Activated gamma-delta T cell treated with Interleukin-2 at 50 U/mL for 16 hours (primary cell): ENCODE measurements at regions not wholly inside any gene's neighbourhood (a gene's known extent, or its start where the extent isn't known, plus 50 kb on each side); places are given as distances from the start of the nearest gene placed in this dataset.

Experiments
- DNase-seq: peaks from one replicate; pipeline ENCODE4 v3.0.0-alpha.2; 2020

DNA sequence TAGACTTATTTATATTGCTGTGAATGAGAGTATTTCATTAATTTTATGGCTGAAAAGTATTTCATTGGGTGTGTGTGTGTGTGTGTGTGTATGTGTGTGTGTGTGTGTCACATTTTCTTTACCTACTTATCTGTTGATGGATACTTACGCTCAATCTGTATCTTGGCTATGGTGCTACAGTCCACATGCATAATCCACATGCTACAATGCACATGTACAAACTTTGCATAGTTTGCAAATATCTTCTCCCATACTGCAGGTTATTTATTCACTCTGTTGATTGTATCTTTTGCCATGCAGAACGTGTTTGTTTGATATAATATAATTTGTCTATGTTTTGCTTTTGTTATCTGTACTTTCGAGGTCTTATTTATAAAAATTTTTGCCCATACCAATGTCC, 167.8 kb downstream of the RAB28 start:
- DNase-seq = no peak

DNA sequence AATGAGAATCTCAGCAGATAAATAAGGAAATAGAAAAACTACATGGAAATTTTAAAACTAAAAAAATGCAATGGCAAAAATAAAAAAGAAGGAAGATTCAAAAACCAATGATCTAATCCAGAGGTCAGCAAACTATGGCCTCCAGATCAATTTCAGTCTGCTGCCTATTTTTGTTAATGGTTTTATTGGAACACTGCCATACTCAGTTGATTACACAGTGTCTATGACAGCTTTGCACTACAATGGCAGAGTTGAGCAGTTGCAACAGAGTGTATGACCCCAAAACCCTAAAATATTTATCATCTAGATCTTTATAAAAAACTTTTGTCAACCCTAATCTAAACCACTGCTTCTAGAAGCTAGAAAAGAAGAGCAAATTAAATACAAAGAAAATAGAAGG, 170.3 kb downstream of the RAB28 start:
- DNase-seq = no peak

DNA sequence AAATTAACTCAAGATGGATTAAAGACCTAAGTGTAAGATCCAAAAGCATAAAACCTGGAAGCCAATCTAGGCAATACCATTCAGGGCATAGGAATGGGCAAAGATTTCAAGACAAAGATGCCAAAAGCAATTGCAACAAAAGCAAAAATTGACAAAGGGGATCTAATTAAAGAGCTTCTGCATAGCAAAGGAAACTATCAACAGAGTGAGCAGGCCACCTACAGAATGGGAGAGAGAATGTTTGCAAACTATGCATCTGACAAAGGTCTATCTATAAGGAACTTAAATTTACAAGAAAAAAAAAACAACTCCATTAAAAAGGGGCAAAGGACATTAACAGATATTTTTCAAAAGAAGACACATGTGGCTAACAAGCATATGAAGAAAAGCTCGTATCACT, 171.9 kb downstream of the RAB28 start:
- no peak for DNase-seq

DNA sequence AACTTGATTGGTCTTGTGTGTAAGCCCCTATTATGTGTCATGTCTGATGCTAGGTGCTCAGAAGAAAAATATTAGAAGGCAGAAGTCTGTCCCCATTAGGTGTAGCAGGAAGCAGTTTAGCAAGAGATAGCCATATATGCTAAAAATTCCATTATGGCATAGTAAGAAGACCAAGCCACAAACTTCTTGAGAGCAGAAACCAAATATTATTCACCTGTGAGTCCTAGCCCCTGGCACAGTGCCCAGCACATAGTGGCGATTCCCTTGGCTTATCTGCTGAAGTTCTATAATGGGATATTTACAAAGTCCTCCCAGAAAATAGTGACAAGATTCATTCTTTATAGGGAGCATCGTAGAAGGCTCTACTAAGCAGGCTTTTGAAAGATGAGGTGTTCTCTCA, 174.4 kb downstream of the RAB28 start:
- no peak for DNase-seq

DNA sequence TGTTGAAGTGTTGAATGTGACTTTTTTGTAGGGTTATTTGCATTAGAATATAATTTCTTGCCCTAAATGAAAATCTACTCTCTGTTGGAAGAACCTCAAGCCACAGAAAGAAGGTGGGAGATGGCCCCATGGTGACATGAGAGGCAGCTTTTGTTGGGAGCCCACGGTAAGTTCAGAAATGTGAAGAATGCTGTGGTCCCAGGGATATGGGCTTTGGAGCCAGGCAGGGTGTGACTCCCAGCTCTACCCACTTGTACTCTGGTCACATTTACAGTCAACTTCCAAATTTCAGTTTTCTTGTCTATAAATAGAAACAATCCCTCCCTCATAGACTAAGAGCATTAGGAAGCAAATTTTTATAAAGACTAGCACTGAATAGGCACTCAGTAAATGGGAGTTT, 177.8 kb downstream of the RAB28 start:
- no peak for DNase-seq

DNA sequence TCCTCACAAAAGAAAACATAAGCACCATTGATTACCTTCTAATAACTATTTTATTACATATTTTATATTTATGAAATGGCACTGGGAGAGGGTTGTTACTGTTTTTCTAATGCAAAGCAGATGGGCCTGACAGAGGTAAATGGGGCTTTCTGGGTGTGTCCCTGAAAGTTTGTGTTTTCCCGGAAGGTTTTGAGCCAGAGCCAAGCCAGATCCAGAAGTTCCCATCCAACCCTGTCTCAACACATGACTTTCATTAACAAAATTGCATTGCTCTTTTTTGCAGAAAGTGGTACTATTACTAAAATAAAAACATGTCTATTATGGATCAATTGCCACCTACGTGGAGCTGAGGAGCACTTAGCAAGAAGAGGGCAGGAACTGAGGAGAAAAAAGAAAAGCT, 181.3 kb downstream of the RAB28 start:
- no peak for DNase-seq

DNA sequence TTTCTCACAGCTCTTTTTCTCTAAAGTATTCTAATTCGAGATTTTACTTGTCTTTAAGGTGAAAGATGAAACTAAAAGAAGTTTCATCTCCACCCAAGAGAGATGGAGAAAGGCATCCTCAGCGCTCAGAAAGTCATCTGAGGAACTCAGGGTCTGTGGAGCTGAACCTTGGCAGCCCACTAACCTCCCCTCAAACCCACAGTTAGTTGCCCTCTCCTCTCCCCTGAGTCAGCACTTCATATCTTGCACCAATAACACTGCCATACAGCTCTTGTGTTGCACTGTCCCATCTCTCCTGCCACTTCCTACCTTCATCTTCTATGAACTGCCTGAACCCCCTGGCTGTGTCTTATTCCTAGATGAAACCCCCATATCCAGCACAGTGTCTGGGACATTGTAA, 184.8 kb downstream of the RAB28 start:
- DNase-seq = no peak

DNA sequence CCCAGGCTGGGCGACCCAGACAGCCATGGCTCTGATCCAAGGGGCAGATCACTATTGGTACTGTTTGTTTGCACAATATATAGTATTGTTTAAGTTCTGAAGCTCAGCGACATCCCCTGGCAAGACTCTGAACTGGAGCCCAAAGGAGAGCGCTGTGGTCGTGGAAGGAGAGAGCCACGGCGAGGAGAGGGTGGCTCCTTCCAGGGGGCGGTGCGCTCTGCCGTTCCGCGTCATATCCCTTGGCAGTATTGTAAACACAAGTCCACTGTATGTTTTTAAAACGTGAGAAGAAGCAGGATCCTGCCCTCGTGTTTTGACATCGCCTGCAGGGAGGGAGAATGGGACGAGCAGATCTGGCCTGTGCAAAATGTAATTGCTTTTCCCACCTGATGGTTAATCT, 185.5 kb downstream of the RAB28 start:
- no peak for DNase-seq

DNA sequence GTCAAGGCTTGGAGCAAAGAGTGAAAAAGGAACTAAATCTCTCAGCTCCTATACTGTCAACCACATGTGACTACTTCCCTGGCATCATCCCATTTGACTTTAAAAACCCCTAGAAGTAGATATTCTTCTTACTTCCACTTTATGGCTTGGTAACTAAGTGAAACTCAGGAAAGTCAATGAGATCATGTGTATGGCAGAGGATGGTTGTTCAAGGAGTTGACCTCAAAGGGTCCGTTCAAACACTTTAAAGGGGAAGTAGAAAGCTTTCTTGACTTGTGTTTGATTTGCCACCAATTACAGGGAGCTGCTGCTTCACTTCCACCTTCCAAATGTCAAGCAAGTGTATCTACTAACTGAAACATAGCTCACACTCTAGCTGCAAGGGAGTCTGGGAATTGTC, 187.2 kb downstream of the RAB28 start:
- DNase-seq = no peak

DNA sequence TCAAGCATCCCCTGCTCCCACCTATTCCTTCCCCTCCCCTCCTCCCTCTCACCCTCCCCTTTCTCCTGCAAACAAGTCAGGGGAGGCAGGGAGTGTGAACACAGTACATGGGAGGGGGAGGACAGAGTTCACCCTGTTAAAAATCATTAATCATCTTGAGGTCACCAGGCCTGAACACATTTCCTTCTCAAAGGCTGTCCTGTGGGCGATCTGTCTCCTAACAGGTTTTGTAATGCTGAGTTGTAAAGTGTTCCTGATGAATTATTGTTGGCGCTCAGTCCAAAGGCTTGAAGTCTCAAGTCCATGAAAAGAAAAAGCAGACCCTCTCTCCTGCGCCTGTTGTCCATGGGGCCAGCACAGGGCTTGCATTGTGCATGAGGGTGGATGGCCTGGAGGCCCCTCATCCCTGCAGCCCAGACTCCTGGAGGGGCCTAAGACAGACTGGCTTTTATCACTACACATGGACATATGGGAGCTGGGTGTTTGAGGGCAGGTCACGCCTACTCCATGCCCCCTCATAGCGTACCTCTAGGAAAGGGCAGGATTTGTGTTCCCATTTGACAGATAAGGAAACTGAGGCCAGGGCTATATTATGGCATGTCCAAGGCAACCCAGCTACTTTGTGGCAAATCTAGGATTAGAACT, 189.1 kb downstream of the RAB28 start:
- no peak for DNase-seq

DNA sequence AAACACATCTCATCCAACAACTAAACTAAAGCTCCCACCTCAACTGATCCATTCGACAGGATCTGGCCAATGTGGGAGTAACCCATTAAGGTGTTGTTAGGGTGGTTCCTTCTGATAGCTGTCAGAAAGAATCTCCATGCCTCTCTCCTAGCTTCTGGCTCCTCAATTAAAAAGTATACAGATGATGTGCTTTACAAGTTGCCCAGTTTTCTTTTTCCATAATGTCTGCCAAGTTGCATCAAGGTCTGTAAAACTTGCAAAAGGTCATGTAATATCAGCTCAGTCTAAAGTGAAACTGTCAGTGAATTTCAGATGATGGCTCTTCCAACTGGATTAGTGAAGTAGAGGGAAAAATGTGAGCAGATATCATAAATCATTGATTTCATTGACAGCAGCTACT, 191.8 kb downstream of the RAB28 start:
- DNase-seq = no peak

DNA sequence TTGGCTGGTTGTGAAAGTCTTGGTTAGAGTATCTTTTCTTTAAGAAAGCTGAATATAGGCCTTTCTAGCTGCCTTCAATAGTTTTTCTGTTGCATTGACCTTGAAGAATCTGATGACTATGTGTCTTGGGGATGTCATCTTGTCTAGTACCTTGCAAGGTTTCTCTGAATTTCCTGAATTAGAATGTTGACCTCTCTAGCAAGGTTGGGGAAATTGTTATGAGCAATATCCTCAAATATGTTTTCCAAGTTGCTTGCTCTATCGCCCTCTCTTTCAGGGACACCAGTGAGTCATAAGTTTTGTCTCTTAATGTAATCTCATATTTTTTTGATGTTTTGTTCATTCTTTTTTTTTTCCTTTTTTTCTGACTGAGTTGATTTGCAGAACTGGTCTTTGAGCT, 194.7 kb downstream of the RAB28 start:
- no peak for DNase-seq

DNA sequence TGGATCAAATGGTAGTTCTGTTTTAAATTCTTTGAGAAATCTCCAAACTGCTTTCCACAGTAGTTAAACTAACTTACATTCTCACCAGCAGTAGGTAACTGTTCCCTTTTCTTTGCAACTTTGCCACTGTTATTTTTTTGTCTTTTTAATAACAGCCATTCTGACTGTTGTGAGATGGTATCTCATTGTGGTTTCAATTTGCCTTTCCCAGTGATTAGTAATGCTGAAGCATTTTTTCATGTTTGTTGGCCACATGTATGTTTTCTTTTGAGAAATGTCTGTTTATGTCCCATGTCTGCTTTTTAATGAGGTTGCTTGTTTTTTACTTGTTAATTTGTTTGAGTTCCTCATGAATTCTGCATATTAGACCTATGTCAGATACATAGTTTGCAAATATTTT, 198.8 kb downstream of the RAB28 start:
- no peak for DNase-seq

DNA sequence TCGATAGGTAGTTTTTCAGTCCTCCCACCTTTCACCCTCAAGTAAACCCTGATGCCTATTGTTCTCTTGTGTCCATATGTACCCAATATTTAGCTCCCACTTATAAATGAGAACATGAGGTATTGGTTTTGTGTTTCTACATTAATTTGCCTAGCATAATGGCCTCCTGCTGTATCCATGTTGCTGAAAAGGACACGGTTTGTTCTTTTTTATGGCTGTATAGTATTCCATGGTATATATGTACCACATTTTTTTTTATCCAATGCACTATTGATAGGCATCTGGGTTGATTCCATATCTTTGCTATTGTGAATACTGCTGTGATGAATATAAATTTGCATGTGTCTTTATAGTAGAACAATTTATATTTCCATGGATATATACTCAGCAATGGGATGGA, 199.2 kb downstream of the RAB28 start:
- no peak for DNase-seq

DNA sequence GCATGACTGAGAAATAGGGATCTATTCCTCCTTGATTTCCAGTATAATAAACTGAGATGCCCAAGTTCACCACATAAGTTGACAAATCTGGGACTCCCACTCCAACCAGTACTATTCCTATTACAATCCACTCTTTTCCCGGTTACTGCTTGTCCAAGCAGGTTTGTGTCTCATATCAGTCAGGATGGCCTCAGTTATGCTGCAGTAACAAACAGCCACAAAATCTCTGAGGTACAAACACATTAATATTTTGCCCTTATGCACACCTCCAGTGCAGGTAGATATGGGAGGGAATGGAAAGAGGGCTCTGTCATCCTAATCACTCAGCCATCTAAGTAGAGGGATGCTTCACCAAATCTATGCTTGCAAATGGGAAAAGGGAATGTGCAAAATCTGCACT, 207.8 kb downstream of the RAB28 start:
- DNase-seq = no peak

DNA sequence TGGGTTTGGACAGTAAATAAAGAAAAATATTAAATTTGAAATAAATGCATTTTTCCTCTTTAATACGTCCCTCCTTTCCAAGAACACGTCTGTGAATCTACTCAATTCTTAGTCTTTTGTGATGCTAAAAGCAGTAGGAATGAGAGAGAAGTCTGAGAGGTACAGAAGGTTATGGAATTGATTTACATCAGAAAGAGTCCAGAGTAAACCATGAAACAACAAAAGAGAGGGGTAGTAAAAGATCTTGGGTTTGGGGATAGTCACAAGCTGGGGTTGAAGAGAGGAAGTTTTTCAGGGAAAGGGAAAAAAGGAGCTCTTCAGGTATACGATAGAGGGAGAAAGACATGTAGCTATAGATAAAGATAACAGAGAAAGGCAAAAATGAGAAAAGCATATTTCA, 215.4 kb downstream of the RAB28 start:
- no peak for DNase-seq

DNA sequence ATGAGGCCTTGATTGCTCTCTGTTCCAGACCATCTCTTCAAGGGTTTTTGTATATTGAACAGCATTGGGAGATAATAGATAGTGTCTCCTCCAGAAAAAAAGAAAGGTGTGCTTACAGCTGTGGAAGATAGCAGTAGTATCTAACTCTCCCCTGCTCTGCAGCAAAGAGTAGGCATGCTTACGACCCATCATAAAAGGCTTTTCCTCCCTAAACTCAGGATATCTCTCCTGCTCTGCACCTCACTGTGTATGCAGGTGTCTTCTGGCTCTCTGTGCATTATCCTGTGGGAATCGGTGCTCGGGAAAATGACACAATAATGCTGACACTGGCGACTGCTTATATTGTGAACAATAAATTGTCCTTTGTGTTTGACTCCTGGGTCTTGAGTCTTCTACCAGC, 216.0 kb downstream of the RAB28 start:
- DNase-seq = no peak

DNA sequence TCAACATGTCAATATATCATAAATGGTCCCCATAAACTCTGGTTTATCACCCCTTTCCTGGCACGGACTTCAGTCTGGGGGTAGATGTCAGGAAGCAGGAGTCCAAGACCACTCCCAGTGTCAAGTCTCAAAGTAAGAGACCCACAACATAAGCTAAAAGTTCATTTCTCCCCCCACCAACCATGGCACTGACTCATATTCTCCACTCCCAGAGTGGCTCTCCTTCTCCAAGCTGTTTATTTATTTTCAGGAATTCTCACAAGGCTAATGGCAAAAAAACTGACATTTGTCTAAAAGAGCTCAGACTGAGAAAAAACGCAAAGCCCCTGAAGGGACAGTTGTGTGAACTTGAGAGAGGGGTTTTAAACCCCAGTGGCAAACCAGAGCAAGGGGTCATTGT, 217.0 kb downstream of the RAB28 start:
- DNase-seq = no peak

DNA sequence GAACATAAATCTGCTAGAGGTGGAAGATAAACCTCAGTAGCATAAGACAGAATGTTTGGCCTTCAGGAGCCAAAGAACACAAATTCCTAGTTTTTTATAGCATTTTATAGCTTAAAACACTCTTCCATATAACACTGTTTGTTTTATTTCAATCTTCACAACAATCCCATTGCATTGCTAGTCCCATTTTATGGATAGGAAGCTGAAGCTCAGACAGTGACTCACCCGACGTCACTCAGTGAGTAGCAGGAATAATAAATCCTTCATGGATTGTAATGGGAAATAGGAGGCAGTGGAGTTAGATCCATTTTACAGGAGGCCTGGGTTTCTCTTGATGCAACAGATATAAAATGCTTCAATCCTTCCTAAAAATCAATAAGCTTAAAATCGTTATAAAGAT, 217.5 kb downstream of the RAB28 start:
- DNase-seq = no peak

DNA sequence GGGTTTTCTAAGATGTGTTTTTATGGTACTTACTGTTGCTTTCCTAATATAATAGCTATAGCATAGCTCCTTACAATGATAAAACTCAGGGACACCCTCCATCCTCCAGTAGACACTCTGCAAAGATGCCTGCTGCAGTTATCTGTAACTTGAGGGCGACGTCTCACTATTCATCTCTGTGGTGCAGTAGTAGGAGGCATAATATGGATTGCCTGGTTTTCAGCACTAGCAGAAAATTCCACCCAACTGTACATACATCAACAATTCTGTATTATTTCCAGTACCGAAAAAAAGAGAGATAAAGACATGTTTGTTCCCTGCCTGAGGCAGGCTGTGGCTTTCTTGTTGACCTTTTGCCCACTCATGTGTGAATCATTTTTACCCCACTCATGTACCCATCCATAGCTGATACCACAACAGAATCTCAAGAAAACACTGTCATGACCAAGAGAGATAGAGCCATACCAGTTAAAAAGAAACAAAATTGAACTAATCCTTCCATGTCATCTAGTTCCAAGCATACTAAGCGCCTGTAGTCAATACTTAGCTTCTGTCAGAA, 220.1 kb downstream of the RAB28 start:
- no peak for DNase-seq

DNA sequence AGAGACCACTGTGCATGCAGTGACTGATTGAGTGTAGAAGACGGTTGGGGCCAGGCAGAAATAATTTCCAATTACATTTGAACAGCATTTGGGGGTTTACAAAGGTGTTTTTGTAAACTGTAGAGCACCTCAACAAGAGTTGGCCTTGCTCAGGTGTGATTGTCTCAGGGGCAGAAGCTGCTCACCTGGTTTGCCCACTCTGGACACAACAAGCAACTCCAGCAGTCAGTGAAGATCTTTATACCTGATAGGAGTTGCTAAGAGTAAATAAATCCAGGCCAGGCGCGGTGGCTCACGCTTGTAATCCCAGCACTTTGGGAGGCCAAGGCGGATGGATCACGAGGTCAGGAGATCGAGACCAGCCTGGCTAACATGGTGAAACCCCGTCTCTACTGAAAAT, 221.3 kb downstream of the RAB28 start:
- DNase-seq = no peak

DNA sequence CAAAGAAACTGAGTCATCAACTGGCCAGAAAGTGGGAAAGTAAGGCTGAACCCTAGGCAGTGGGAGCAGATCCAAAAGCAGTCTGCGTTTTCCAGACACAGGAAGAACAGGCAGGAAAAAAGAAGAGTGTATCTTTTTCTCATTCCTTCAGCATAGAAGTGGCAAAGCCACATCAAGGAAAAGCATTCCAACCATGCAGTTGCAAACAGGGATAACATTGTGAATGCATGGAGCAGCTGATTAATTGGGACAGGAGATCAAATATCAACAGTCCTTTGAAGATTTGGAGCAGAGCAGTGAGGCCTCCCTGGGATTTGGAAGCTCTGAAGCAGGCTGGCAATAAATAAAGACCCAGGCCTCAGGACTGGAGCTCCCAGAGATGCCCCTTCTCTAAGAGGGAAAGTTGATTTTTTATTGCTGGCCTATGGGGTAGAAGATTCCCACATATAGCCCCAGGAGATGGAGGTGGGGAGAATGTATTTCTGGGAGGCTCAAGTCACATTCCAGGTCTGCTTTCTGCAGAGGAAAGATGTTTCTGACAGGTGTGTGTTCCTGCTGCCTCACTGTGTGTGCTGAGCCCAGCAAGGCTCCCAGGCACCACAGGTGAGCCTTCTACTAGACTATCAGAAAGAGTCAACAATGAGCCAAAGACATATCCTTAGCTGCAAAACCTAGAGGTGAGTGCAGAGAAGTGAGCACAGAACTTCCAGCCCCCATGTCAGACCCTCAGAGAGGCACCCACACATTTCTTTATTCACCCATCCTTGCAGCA, 222.5 kb downstream of the RAB28 start:
- DNase-seq = no peak

DNA sequence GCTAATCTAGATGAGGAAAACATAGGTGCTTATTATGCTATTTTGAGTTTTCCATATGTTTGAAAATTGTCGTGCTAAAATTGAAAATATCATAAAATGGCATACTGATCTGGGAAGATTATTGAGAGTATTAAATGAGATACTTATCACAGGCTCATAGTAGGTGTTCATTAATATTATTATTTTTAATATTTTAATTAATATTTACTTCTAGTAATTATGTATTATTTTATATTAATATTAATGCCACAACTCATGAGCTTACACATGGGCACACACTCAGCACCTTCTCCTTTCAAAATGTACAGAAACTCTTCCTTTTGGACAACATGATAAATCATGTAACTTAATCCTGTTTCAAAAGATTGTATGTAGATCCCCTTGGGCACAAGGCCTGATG, 223.6 kb downstream of the RAB28 start:
- no peak for DNase-seq

DNA sequence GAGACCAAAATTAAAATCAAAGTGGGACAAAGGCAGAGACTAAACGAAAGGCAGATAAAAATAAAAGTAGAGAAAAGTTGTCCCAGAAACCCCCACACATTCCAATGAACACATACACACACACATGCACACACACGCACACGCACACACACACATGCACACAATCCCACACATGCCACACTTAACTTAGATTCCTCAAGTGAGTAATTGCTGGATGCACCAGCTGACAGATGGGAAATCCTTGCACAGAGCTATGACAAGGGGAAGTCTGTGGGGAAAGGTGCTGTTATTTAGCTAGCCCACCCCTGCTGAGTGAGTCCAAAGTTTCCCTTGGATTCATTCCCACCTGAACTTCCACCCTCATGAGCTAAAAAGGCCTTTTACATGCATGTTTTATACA, 233.9 kb downstream of the RAB28 start:
- DNase-seq = no peak
